HG02588 (cell line): ENCODE measurements at regions not wholly inside any gene's neighbourhood (a gene's known extent, or its start where the extent isn't known, plus 50 kb on each side); places are given as distances from the start of the nearest gene placed in this dataset.
"Not testable (repeated sequence)": the region's sequence is repeated elsewhere in the genome, so short reads cannot be mapped to it uniquely, and the experiment has no call there.

Experiments used
- ATAC-seq: cut with Tn5 transposase; IDR thresholded peaks from one replicate; pipeline ENCODE4 v1.9.1; 2021; ENCODE audit warnings: mild to moderate bottlenecking, moderate library complexity; ENCODE audit not compliant: unreplicated experiment

- not testable (repeated sequence) for ATAC-seq
Measured at GRCh38 chr14:106592115-106592852, 1065.9 kb downstream of the TMEM121 start.

GRCh38 chr14:106599209-106599608 lies 1072.8 kb downstream of the TMEM121 start:
- ATAC-seq = no peak

GRCh38 chr14:106605548-106606448 lies 1079.4 kb downstream of the TMEM121 start:
- ATAC-seq = no peak

GRCh38 chr14:106606936-106607335 lies 1080.6 kb downstream of the TMEM121 start:
- no peak for ATAC-seq

GRCh38 chr14:106610691-106611090 lies 1084.3 kb downstream of the TMEM121 start:
- ATAC-seq = no peak

- ATAC-seq = no peak
Measured at GRCh38 chr14:106613256-106613655, 1086.9 kb downstream of the TMEM121 start.

- ATAC-seq = not testable (repeated sequence)
Measured at GRCh38 chr14:106618471-106618951, 1092.1 kb downstream of the TMEM121 start.

GRCh38 chr14:106619606-106620005 lies 1093.2 kb downstream of the TMEM121 start:
- ATAC-seq = no peak

- no peak for ATAC-seq
Measured at GRCh38 chr14:106620368-106620767, 1094.0 kb downstream of the TMEM121 start.

GRCh38 chr14:106622200-106622745 lies 1095.9 kb downstream of the TMEM121 start:
- ATAC-seq = no peak

- no peak for ATAC-seq
Measured at GRCh38 chr14:106625186-106625585, 1098.8 kb downstream of the TMEM121 start.

GRCh38 chr14:106626469-106626868 lies 1100.1 kb downstream of the TMEM121 start:
- not testable (repeated sequence) for ATAC-seq

- ATAC-seq = not testable (repeated sequence)
Measured at GRCh38 chr14:106626942-106627588, 1100.7 kb downstream of the TMEM121 start.

GRCh38 chr14:106631879-106632278 lies 1105.5 kb downstream of the TMEM121 start:
- ATAC-seq = no peak

GRCh38 chr14:106633721-106634120 lies 1107.3 kb downstream of the TMEM121 start:
- ATAC-seq = no peak

- no peak for ATAC-seq
Measured at GRCh38 chr14:106635569-106635968, 1109.2 kb downstream of the TMEM121 start.

GRCh38 chr14:106638786-106639452 lies 1112.5 kb downstream of the TMEM121 start:
- ATAC-seq = not testable (repeated sequence)

GRCh38 chr14:106642090-106642489 lies 1115.7 kb downstream of the TMEM121 start:
- ATAC-seq = no peak

GRCh38 chr14:106642971-106643370 lies 1116.6 kb downstream of the TMEM121 start:
- not testable (repeated sequence) for ATAC-seq

GRCh38 chr14:106648874-106649273 lies 1122.5 kb downstream of the TMEM121 start:
- not testable (repeated sequence) for ATAC-seq
